C4-2B (cell line): ENCODE measurements at regions not wholly inside any gene's neighbourhood (a gene's known extent, or its start where the extent isn't known, plus 50 kb on each side); places are given as distances from the start of the nearest gene placed in this dataset.

ENCODE experiments used
- CTCF ChIP-seq: fragments of 450-650 bp; conservative IDR thresholded peaks from 2 replicates; pipeline ENCODE4 v1.5.1; 2017; ENCODE audit warnings: mild to moderate bottlenecking
- ZFX ChIP-seq: fragments of 450-650 bp; IDR thresholded peaks from 2 replicates; pipeline ENCODE4 v1.6.1; 2017

DNA sequence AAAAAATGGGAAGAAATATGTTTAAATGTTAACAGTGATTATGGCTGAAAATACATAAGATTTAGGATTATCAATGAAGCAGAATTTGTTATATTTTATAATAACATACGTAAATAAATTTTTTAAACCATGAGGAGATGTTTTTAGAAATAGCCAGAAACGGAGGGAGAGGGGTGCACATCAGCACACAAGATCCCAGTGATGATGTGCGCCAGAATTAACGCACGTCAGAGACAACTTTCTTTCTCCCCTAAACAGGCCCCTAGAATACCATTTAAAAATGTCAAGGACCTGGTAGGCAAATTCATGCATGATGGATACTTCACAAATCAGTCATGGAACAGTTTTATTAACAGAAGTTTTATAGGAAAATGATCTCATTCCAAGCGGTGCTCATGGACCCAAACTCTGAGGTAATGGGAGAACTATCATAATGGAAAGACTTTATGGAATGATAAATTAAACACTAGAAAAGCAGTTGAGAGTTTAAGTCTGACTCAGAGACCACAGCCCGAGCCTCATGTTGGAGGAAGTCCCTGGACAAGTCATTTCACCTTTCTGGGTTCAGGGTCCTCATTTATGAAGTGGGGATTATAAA lies 258.9 kb upstream of the GAS1 start:
- TF ChIP-seq CTCF: no peak
- TF ChIP-seq ZFX: no peak
